ENCODE measurements at regions not wholly inside any gene's neighbourhood (a gene's known extent, or its start where the extent isn't known, plus 50 kb on each side); places are given as distances from the start of the nearest gene placed in this dataset.

- Mint-ChIP-seq H3K27me3 (ENCODE audit: low read depth) (peaks cover 4% of the 10 kb centered on the region), H3K27ac (no peak overlapping the region), H3K4me1 (ENCODE audit: low read depth) (no peaks in the 10 kb centered on the region), H3K9me3 (no peaks in the 10 kb centered on the region), H3K36me3 (ENCODE audit: low read depth) (no peaks in the 10 kb centered on the region), H3K4me3 (no peak overlapping the region)
Observed at GRCh38 chr2:18479947-18480369, 80.5 kb downstream of the RDH14 start.

- Mint-ChIP-seq H3K9me3 (no peaks in the 10 kb centered on the region), H3K27ac (no peak overlapping the region), H3K4me3 (no peak overlapping the region)
Observed at GRCh38 chr2:18477293-18477692, 83.2 kb downstream of the RDH14 start.

GRCh38 chr2:18476484-18476883 is 84.0 kb downstream of the RDH14 start:
- Mint-ChIP-seq H3K9me3 (no peaks in the 10 kb centered on the region), H3K27me3 (ENCODE audit: low read depth) (peaks cover 7% of the 10 kb centered on the region), H3K4me3 (no peak overlapping the region), H3K4me1 (ENCODE audit: low read depth) (no peaks in the 10 kb centered on the region), H3K27ac (no peak overlapping the region), H3K36me3 (ENCODE audit: low read depth) (no peaks in the 10 kb centered on the region)

More at GRCh38 chr2:18477293-18477692, 83.2 kb downstream of the RDH14 start:
- Mint-ChIP-seq H3K36me3 (ENCODE audit: low read depth) (no peaks in the 10 kb centered on the region), H3K4me1 (ENCODE audit: low read depth) (no peaks in the 10 kb centered on the region), H3K27me3 (ENCODE audit: low read depth) (peaks cover 7% of the 10 kb centered on the region)

- Mint-ChIP-seq H3K27me3 (ENCODE audit: low read depth) (peaks cover 7% of the 10 kb centered on the region), H3K27ac (no peak overlapping the region), H3K4me3 (no peak overlapping the region), H3K4me1 (ENCODE audit: low read depth) (no peaks in the 10 kb centered on the region), H3K9me3 (no peaks in the 10 kb centered on the region), H3K36me3 (ENCODE audit: low read depth) (no peaks in the 10 kb centered on the region)
Observed at GRCh38 chr2:18475884-18476283, 84.6 kb downstream of the RDH14 start.

- Mint-ChIP-seq H3K4me1 (ENCODE audit: low read depth) (no peaks in the 10 kb centered on the region), H3K27ac (no peak overlapping the region), H3K27me3 (ENCODE audit: low read depth) (peaks cover 7% of the 10 kb centered on the region)
Observed at GRCh38 chr2:18474700-18475099, 85.8 kb downstream of the RDH14 start.

GRCh38 chr2:18473241-18474181 is 86.9 kb downstream of the RDH14 start:
- Mint-ChIP-seq H3K9me3 (no peaks in the 10 kb centered on the region), H3K27me3 (ENCODE audit: low read depth) (peaks cover 7% of the 10 kb centered on the region), H3K27ac (no peak overlapping the region), H3K4me1 (ENCODE audit: low read depth) (no peaks in the 10 kb centered on the region), H3K4me3 (no peak overlapping the region), H3K36me3 (ENCODE audit: low read depth) (no peaks in the 10 kb centered on the region)

More at GRCh38 chr2:18474700-18475099, 85.8 kb downstream of the RDH14 start:
- no peaks in the 10 kb centered on the region for H3K9me3 Mint-ChIP-seq
- H3K4me3 Mint-ChIP-seq, result no peak overlapping the region
- no peaks in the 10 kb centered on the region for H3K36me3 Mint-ChIP-seq (ENCODE audit: low read depth)

GRCh38 chr2:18467749-18468360 is 92.6 kb downstream of the RDH14 start:
- no peaks in the 10 kb centered on the region for H3K4me1 Mint-ChIP-seq (ENCODE audit: low read depth)
- H3K9me3 Mint-ChIP-seq, result no peaks in the 10 kb centered on the region
- no peaks in the 10 kb centered on the region for H3K36me3 Mint-ChIP-seq (ENCODE audit: low read depth)
- no peak overlapping the region for H3K4me3 Mint-ChIP-seq
- H3K27ac Mint-ChIP-seq, result no peak overlapping the region
- peaks cover 5% of the 10 kb centered on the region for H3K27me3 Mint-ChIP-seq (ENCODE audit: low read depth)

- H3K36me3 Mint-ChIP-seq (ENCODE audit: low read depth), result no peaks in the 10 kb centered on the region
- H3K27me3 Mint-ChIP-seq (ENCODE audit: low read depth), result peaks cover 8% of the 10 kb centered on the region
- no peaks in the 10 kb centered on the region for H3K4me1 Mint-ChIP-seq (ENCODE audit: low read depth)
- H3K9me3 Mint-ChIP-seq, result no peaks in the 10 kb centered on the region
- H3K27ac Mint-ChIP-seq, result no peak overlapping the region
- no peak overlapping the region for H3K4me3 Mint-ChIP-seq
Observed at GRCh38 chr2:18465979-18466378, 94.5 kb downstream of the RDH14 start.

GRCh38 chr2:18464913-18465312 is 95.5 kb downstream of the RDH14 start:
- H3K36me3 Mint-ChIP-seq (ENCODE audit: low read depth), result no peaks in the 10 kb centered on the region
- no peaks in the 10 kb centered on the region for H3K9me3 Mint-ChIP-seq
- no peaks in the 10 kb centered on the region for H3K4me1 Mint-ChIP-seq (ENCODE audit: low read depth)
- peaks cover 8% of the 10 kb centered on the region for H3K27me3 Mint-ChIP-seq (ENCODE audit: low read depth)
- H3K4me3 Mint-ChIP-seq, result no peak overlapping the region
- no peak overlapping the region for H3K27ac Mint-ChIP-seq

GRCh38 chr2:18456026-18456425 is 104.4 kb downstream of the RDH14 start:
- Mint-ChIP-seq H3K27me3 (ENCODE audit: low read depth) (peaks cover 7% of the 10 kb centered on the region), H3K27ac (no peak overlapping the region), H3K9me3 (no peaks in the 10 kb centered on the region), H3K36me3 (ENCODE audit: low read depth) (no peaks in the 10 kb centered on the region), H3K4me3 (no peak overlapping the region), H3K4me1 (ENCODE audit: low read depth) (no peaks in the 10 kb centered on the region)

GRCh38 chr2:18455236-18455862 is 105.1 kb downstream of the RDH14 start:
- Mint-ChIP-seq H3K9me3 (no peaks in the 10 kb centered on the region), H3K4me1 (ENCODE audit: low read depth) (no peaks in the 10 kb centered on the region), H3K4me3 (no peak overlapping the region), H3K27me3 (ENCODE audit: low read depth) (peaks cover 7% of the 10 kb centered on the region), H3K36me3 (ENCODE audit: low read depth) (no peaks in the 10 kb centered on the region), H3K27ac (no peak overlapping the region)

- no peaks in the 10 kb centered on the region for H3K4me1 Mint-ChIP-seq (ENCODE audit: low read depth)
- no peaks in the 10 kb centered on the region for H3K36me3 Mint-ChIP-seq (ENCODE audit: low read depth)
- H3K9me3 Mint-ChIP-seq, result no peaks in the 10 kb centered on the region
- H3K27me3 Mint-ChIP-seq (ENCODE audit: low read depth), result peaks cover 7% of the 10 kb centered on the region
- no peak overlapping the region for H3K27ac Mint-ChIP-seq
- H3K4me3 Mint-ChIP-seq, result no peak overlapping the region
Observed at GRCh38 chr2:18454692-18455235, 105.7 kb downstream of the RDH14 start.

GRCh38 chr2:18446715-18447114 is 113.7 kb downstream of the RDH14 start:
- no peaks in the 10 kb centered on the region for H3K9me3 Mint-ChIP-seq
- no peaks in the 10 kb centered on the region for H3K4me1 Mint-ChIP-seq (ENCODE audit: low read depth)
- peaks cover 10% of the 10 kb centered on the region for H3K27me3 Mint-ChIP-seq (ENCODE audit: low read depth)
- H3K27ac Mint-ChIP-seq, result no peak overlapping the region
- H3K36me3 Mint-ChIP-seq (ENCODE audit: low read depth), result no peaks in the 10 kb centered on the region
- no peak overlapping the region for H3K4me3 Mint-ChIP-seq

GRCh38 chr2:18445433-18446320 is 114.8 kb downstream of the RDH14 start:
- Mint-ChIP-seq H3K4me1 (ENCODE audit: low read depth) (no peaks in the 10 kb centered on the region), H3K36me3 (ENCODE audit: low read depth) (no peaks in the 10 kb centered on the region), H3K27me3 (ENCODE audit: low read depth) (peaks cover 10% of the 10 kb centered on the region), H3K27ac (no peak overlapping the region), H3K9me3 (no peaks in the 10 kb centered on the region), H3K4me3 (no peak overlapping the region)

Measured in T-helper 1 cell treated with Interleukin-12 subunit alpha and Interleukin-12 subunit beta and Interleukin-4 antibody, amounts not matched to agents 30 μg/mL and 1 μg/mL, for 36 hours (primary cell).